AG10803 (cell line): ENCODE measurements at regions not wholly inside any gene's neighbourhood (a gene's known extent, or its start where the extent isn't known, plus 50 kb on each side); places are given as distances from the start of the nearest gene placed in this dataset.
A peak's percentile ranks its signal among the peaks of the same experiment; 100 is the strongest.

ENCODE experiments used
- DNase-seq: peaks from one replicate; pipeline ENCODE4 v3.0.0; 2010; ENCODE audit warnings: low read depth
- H3K4me3 ChIP-seq: 2 replicates; pipeline ENCODE4 v1.5.1; 2011; ENCODE audit warnings: mild to moderate bottlenecking, low read length, control low read depth
- TF ChIP-seq, protein P1 (sequence below): conservative IDR thresholded peaks from 2 replicates; pipeline ENCODE4 v1.5.1; 2011; ENCODE audit warnings: mild to moderate bottlenecking, low read length, control low read depth, inconsistent platforms

DNA sequence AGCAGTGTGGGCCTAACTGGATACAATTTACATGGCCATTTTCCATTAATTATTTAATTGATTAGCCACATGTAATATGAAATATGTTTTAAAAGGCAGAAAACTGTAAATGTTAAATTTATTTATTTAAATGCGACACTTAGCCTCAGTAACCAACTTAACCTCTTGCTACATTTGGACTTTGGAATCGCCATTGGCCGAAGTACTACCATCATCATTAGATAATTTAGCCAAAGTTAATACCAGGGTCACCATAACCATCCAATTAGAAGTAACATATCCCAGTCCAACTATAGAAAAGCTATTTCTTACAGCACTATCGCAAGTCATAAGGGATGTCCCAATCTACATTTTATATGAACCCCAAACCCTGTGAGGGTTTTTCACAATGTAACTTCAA, 558.6 kb upstream of the IGFBP3 start:
- H3K4me3 ChIP-seq, result no peak overlapping the region
- no peak for DNase-seq
- TF ChIP-seq, protein P1, sequence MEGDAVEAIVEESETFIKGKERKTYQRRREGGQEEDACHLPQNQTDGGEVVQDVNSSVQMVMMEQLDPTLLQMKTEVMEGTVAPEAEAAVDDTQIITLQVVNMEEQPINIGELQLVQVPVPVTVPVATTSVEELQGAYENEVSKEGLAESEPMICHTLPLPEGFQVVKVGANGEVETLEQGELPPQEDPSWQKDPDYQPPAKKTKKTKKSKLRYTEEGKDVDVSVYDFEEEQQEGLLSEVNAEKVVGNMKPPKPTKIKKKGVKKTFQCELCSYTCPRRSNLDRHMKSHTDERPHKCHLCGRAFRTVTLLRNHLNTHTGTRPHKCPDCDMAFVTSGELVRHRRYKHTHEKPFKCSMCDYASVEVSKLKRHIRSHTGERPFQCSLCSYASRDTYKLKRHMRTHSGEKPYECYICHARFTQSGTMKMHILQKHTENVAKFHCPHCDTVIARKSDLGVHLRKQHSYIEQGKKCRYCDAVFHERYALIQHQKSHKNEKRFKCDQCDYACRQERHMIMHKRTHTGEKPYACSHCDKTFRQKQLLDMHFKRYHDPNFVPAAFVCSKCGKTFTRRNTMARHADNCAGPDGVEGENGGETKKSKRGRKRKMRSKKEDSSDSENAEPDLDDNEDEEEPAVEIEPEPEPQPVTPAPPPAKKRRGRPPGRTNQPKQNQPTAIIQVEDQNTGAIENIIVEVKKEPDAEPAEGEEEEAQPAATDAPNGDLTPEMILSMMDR, result no peak

DNA sequence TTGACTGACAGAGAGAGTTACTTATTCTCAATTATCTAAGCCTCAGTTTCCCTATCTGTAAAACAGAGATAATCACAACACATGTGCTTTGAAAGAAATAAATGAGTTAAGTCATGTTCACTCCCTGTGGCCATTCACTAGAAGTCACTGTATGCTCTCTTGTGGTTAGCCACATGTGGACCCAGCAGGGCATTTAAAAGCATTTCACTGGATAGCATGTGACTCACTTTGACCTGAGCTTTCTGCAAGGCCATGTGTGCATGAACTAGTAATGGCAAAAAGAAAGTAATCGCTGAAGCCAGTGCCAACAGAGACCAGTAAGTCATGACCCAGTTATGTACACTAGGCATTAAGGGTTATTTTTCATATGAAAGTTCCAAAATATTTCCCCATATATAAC, 557.0 kb upstream of the IGFBP3 start:
- DNase-seq, result peak; percentile 80
- no peak overlapping the region for H3K4me3 ChIP-seq
- TF ChIP-seq, protein P1, result no peak

DNA sequence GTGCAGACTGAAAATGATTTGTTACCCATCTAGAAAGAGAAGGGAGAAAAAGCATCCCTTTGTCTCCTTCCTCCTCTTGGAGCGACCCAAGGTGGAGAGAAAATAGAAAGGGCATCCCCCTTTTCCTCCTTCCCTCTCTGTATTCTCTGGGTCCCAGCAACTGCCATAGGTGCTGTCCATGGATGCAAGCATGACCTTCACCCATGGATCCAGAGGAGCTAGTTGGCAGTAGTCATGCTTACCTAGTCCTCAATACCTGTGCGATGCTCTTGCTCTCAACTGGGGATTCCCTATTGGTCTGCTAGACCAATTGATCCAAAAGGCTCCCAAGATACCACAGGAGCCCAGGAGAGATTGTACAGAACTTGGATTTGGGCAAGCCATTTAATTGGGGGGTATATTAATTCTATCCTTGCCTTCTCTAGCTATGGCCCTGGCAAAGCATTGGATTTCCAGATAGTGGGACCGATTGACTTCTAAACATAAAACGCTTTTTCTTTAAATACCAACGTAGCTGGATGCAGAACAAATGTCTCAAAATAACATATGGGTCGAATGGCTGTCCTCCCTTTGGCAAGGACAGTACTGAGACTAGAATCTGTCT, 547.8 kb upstream of the IGFBP3 start:
- TF ChIP-seq, protein P1, result no peak
- peak; percentile 18 for DNase-seq
- no peak overlapping the region for H3K4me3 ChIP-seq

- DNase-seq, result no peak
- no peak overlapping the region for H3K4me3 ChIP-seq
- TF ChIP-seq, protein P1, result no peak
Observed at GRCh38 chr7:46463170-46463569, 542.1 kb upstream of the IGFBP3 start.

GRCh38 chr7:46461334-46461777, 540.3 kb upstream of the IGFBP3 start:
- TF ChIP-seq, protein P1, result no peak
- H3K4me3 ChIP-seq, result no peak overlapping the region
- DNase-seq, result peak; percentile 26

GRCh38 chr7:46459942-46460341, 538.9 kb upstream of the IGFBP3 start:
- DNase-seq, result no peak
- TF ChIP-seq, protein P1, result no peak
- H3K4me3 ChIP-seq, result no peak overlapping the region

- TF ChIP-seq, protein P1, result no peak
- DNase-seq, result peak; percentile 76
- no peak overlapping the region for H3K4me3 ChIP-seq
Observed at GRCh38 chr7:46454816-46455215, 533.7 kb upstream of the IGFBP3 start.
